GM12878 (cell line): ENCODE measurements at regions not wholly inside any gene's neighbourhood (a gene's known extent, or its start where the extent isn't known, plus 50 kb on each side); places are given as distances from the start of the nearest gene placed in this dataset.

Experiments used
- ATAC-seq: fragments of 200-7000 bp; cut with Tn5 transposase; 3 replicates; pipeline ENCODE4 v1.9.1; 2020; ENCODE audit warnings: mild to moderate bottlenecking, moderate library complexity
- BruUV-seq: library from RNA; stranded (reverse); fragments of 400-500 nt; replicated peaks from 2 replicates; lab custom pipeline; 2021; lab: Mats Ljungman, UMichigan
- CTCF ChIA-PET: fragments of 300-600 bp; sonication (Branson Sonifier 250); formaldehyde crosslinking; extraction: SDS; loops from one replicate; lab custom pipeline; 2021; ENCODE audit warnings: inconsistent platforms; lab: Yijun Ruan, JAX
- POLR2A ChIA-PET: fragments of 350-600 bp; formaldehyde crosslinking; extraction: SDS; loops from one replicate; lab custom pipeline; 2021; ENCODE audit warnings: inconsistent platforms; lab: Charles Lee
- RAD21 ChIA-PET: fragments of 300-600 bp; sonication (Branson Sonifier 250); formaldehyde crosslinking; loops from one replicate; lab custom pipeline; 2023; ENCODE audit warnings: antibody characterized with exemption; ENCODE audit not compliant: unreplicated experiment; lab: Charles Lee
- SMC1A ChIA-PET: fragments of 300-600 bp; sonication (Branson Sonifier 250); formaldehyde crosslinking; loops from one replicate; lab custom pipeline; 2023; ENCODE audit not compliant: unreplicated experiment, uncharacterized antibody; lab: Charles Lee
- DNase-seq: peaks from one replicate; pipeline ENCODE4 v3.0.0-alpha.2; 2011; ENCODE audit warnings: low read depth, low spot score
- FAIRE-seq: peaks from 3 replicates; lab custom pipeline; 2011; peaks lifted over from hg19 to GRCh38; lab: Jason Lieb, UNC
- H2AFZ ChIP-seq: 2 replicates; pipeline ENCODE4 v1.6.0; 2011; ENCODE audit warnings: low read depth, low read length, control low read depth; ENCODE audit not compliant: control insufficient read depth
- H3K27ac ChIP-seq: 2 replicates; pipeline ENCODE4 v1.5.1; 2011; ENCODE audit warnings: control low read depth; ENCODE audit not compliant: control insufficient read depth, insufficient read depth
- H3K27me3 ChIP-seq, 2 experiments: replicated peaks in 1 of 2; 2 replicates each; pipeline versions ENCODE4 v1.6.0 to v1.6.1; 2011; ENCODE audit warnings: low read length in 1 of 2; ENCODE audit not compliant: control insufficient read depth in 2 of 2, insufficient read depth in 2 of 2
- H3K36me3 ChIP-seq, 2 experiments: 2 replicates each; pipeline ENCODE4 v1.5.1; 2011; ENCODE audit warnings: low read length in 1 of 2; ENCODE audit not compliant: control insufficient read depth in 2 of 2, insufficient read depth in 2 of 2
- H3K4me1 ChIP-seq: 2 replicates; pipeline ENCODE4 v1.6.1; 2011; ENCODE audit warnings: mild to moderate bottlenecking, low read length, moderate library complexity, mixed read lengths; ENCODE audit not compliant: control insufficient read depth, insufficient read depth
- H3K4me2 ChIP-seq: 2 replicates; pipeline ENCODE4 v1.6.0; 2011; ENCODE audit warnings: control low read depth; ENCODE audit not compliant: control insufficient read depth, insufficient read depth
- H3K4me3 ChIP-seq: fragments of 200-600 bp; sonication (generic); 2 replicates; pipeline ENCODE4 v1.5.1; 2016
- H3K79me2 ChIP-seq: 2 replicates; pipeline ENCODE4 v1.6.0; 2011; ENCODE audit warnings: low read length; ENCODE audit not compliant: control insufficient read depth, insufficient read depth
- H3K9ac ChIP-seq: 2 replicates; pipeline ENCODE4 v1.8.0; 2011; ENCODE audit warnings: low read length, control low read depth, mixed read lengths; ENCODE audit not compliant: control insufficient read depth, insufficient read depth
- H3K9me3 ChIP-seq: replicated peaks from 3 replicates; pipeline ENCODE4 v1.5.1; 2011; ENCODE audit warnings: mild to moderate bottlenecking, low read length; ENCODE audit not compliant: control insufficient read depth, insufficient read depth
- H4K20me1 ChIP-seq: 2 replicates; pipeline ENCODE4 v1.6.0; 2011; ENCODE audit not compliant: control insufficient read depth, insufficient read depth
- CBFB ChIP-seq: IDR thresholded peaks from 2 replicates; pipeline ENCODE4 v1.6.1; 2016; ENCODE audit warnings: antibody characterized with exemption, low read depth
- CUX1 ChIP-seq: IDR thresholded peaks from 2 replicates; pipeline ENCODE4 v1.6.1; 2012; ENCODE audit warnings: improper control_type of control experiment, low read depth, low read length; ENCODE audit not compliant: insufficient replicate concordance
- HSF1 ChIP-seq: fragments of 150-350 bp; IDR thresholded peaks from 2 replicates; pipeline ENCODE4 v1.6.1; 2014; ENCODE audit warnings: mild to moderate bottlenecking, low read depth, low read length
- IKZF1 ChIP-seq: fragments of 450-650 bp; conservative IDR thresholded peaks from 2 replicates; pipeline ENCODE4 v1.6.1; 2017; ENCODE audit warnings: antibody characterized with exemption, mild to moderate bottlenecking
- IRF4 ChIP-seq: IDR thresholded peaks from 2 replicates; pipeline ENCODE4 v1.6.1; 2011; ENCODE audit warnings: low read depth, low read length
- MYB ChIP-seq: fragments of 150-350 bp; IDR thresholded peaks from 2 replicates; pipeline ENCODE4 v1.6.1; 2014; ENCODE audit warnings: mild to moderate bottlenecking, low read depth, low read length, borderline replicate concordance
- NKRF ChIP-seq: fragments of 450-650 bp; conservative IDR thresholded peaks from 2 replicates; pipeline ENCODE4 v1.6.1; 2017; ENCODE audit warnings: mild to moderate bottlenecking, moderate library complexity
- NR2C1 ChIP-seq: fragments of 450-650 bp; IDR thresholded peaks from 2 replicates; pipeline ENCODE4 v1.6.1; 2017; ENCODE audit warnings: antibody characterized with exemption, mild to moderate bottlenecking, moderate library complexity
- NR2F1 ChIP-seq: fragments of 450-650 bp; conservative IDR thresholded peaks from 2 replicates; pipeline ENCODE4 v1.6.1; 2017; ENCODE audit warnings: mild to moderate bottlenecking
- PML ChIP-seq: IDR thresholded peaks from 2 replicates; pipeline ENCODE4 v1.6.1; 2012; ENCODE audit warnings: low read length, inconsistent platforms
- POU2F2 ChIP-seq: IDR thresholded peaks from 3 replicates; pipeline ENCODE4 v1.6.1; 2011; ENCODE audit warnings: low read depth, mild to moderate bottlenecking, low read length, borderline replicate concordance
- RB1 ChIP-seq: fragments of 450-650 bp; formaldehyde crosslinking; IDR thresholded peaks from 2 replicates; pipeline ENCODE4 v1.6.1; 2017; ENCODE audit warnings: mild to moderate bottlenecking, borderline replicate concordance
- RBBP5 ChIP-seq: fragments of 200-600 bp; sonication (generic); conservative IDR thresholded peaks from 2 replicates; pipeline ENCODE4 v1.6.1; 2016
- YBX1 ChIP-seq: fragments of 450-650 bp; IDR thresholded peaks from 2 replicates; pipeline ENCODE4 v1.6.1; 2016; ENCODE audit warnings: antibody characterized with exemption
- ZBTB33 ChIP-seq: fragments of 450-650 bp; IDR thresholded peaks from 2 replicates; pipeline ENCODE4 v1.6.1; 2017; ENCODE audit warnings: mild to moderate bottlenecking
- ZNF274 ChIP-seq: IDR thresholded peaks from one replicate; pipeline ENCODE4 v1.8.0; 2011; ENCODE audit not compliant: insufficient read length, insufficient read depth
- WGBS: methylation state at CpG from one replicate; pipeline ENCODE4 v1.1.6; 2016; ENCODE audit warnings: low lambda C conversion rate; ENCODE audit not compliant: insufficient replicate concordance, insufficient coverage; ENCODE audit errors: missing lambda C conversion rate; 5-methylcytosine and 5-hydroxymethylcytosine counted together
- in situ Hi-C: fragments of 300-500 bp; cut with MboI; formaldehyde crosslinking; loops from 9 replicates; pipeline ENCODE4 v1.14.3; 2018; ENCODE audit warnings: mixed read lengths
- intact Hi-C: fragments of 100-400 bp; cut with micrococcal nuclease; formaldehyde crosslinking; loops from one replicate; pipeline ENCODE4 v1.14.2; 2022; ENCODE audit not compliant: unreplicated experiment

- ATAC-seq: no peak
- Histone ChIP-seq H4K20me1 (no peaks in the 10 kb centered on the region), H3K79me2 (no peaks in the 10 kb centered on the region), H2AFZ (no peak overlapping the region), H3K4me2 (no peak overlapping the region), H3K4me3 (no peak overlapping the region), H3K4me1 (no peaks in the 10 kb centered on the region)
- SMC1A ChIA-PET: no interaction called here
- CTCF ChIA-PET: no interaction called here
- RAD21 ChIA-PET: no interaction called here
- intact Hi-C loops: no loop called here
- POLR2A ChIA-PET: no interaction called here
- TF ChIP-seq CUX1 (no peak), PML (no peak), IRF4 (no peak), NR2C1 (no peak), RBBP5 (no peak), YBX1 (no peak), POU2F2 (no peak), RB1 (no peak), ZBTB33 (no peak), IKZF1 (no peak), ZNF274 (no peak), MYB (no peak), NR2F1 (no peak), NKRF (no peak), CBFB (no peak), HSF1 (no peak)
- TF ChIP-seq, all 136 proteins: peak for 0
- no peak for DNase-seq
- no peak for FAIRE-seq
- no peaks in the 10 kb centered on the region for H3K9me3 ChIP-seq
- no TSS peak for BruUV-seq
- H3K27me3 ChIP-seq: no peaks in the 10 kb centered on the region
- H3K36me3 ChIP-seq: no peaks in the 10 kb centered on the region
- 24% methylated on average over 3 of the region's 3 CpGs for WGBS
- no peak overlapping the region for H3K27ac ChIP-seq
- H3K9ac ChIP-seq: no peak overlapping the region
- in situ Hi-C loops: no loop called here
Measured at GRCh38 chr1:239126884-239127283, 259.5 kb upstream of the CHRM3 start.
